IPS DF 6.9 (cell line): ENCODE measurements at regions not wholly inside any gene's neighbourhood (a gene's known extent, or its start where the extent isn't known, plus 50 kb on each side); places are given as distances from the start of the nearest gene placed in this dataset.

Experiments used
- DNase-seq: peaks from one replicate; pipeline ENCODE4 v3.0.0-alpha.2; 2013; ENCODE audit warnings: low read depth, low spot score
- H3K27ac ChIP-seq: one replicate; pipeline ENCODE4 v1.5.1; 2013; ENCODE audit warnings: low read length, control low read depth
- H3K27me3 ChIP-seq: 2 replicates; pipeline ENCODE4 v1.6.1; 2013; ENCODE audit warnings: mild to moderate bottlenecking, low read length; ENCODE audit not compliant: control insufficient read depth, insufficient read depth
- H3K36me3 ChIP-seq: 2 replicates; pipeline ENCODE4 v1.6.1; 2013; ENCODE audit warnings: low read length; ENCODE audit not compliant: control insufficient read depth, insufficient read depth
- H3K4me1 ChIP-seq: 2 replicates; pipeline ENCODE4 v1.6.1; 2013; ENCODE audit warnings: low read length; ENCODE audit not compliant: control insufficient read depth, insufficient read depth
- H3K4me3 ChIP-seq: 2 replicates; pipeline ENCODE4 v1.5.1; 2013; ENCODE audit warnings: mild to moderate bottlenecking, low read length
- H3K9me3 ChIP-seq: 2 replicates; pipeline ENCODE4 v1.6.1; 2013; ENCODE audit warnings: low read length, inconsistent platforms; ENCODE audit not compliant: control insufficient read depth, insufficient read depth
- WGBS: extraction: QIAGEN DNeasy Blood & Tissue Kit; methylation state at CpG from one replicate; pipeline ENCODE4 v1.1.7; 2013; ENCODE audit warnings: mixed read lengths, missing lambda C conversion rate; ENCODE audit not compliant: insufficient read length, insufficient coverage; 5-methylcytosine and 5-hydroxymethylcytosine counted together

GRCh38 chr4:18894928-18895327 is 873.4 kb upstream of the LCORL start:
- no CpG with 5 or more reads among the region's 2 CpGs for WGBS
- Histone ChIP-seq H3K4me3 (no peak overlapping the region), H3K4me1 (no peaks in the 10 kb centered on the region), H3K36me3 (no peaks in the 10 kb centered on the region), H3K27ac (no peak overlapping the region), H3K9me3 (no peaks in the 10 kb centered on the region), H3K27me3 (no peaks in the 10 kb centered on the region)
- DNase-seq: no peak

- H3K9me3 ChIP-seq: no peaks in the 10 kb centered on the region
- H3K4me1 ChIP-seq: no peaks in the 10 kb centered on the region
- DNase-seq: no peak
- H3K27me3 ChIP-seq: no peaks in the 10 kb centered on the region
- no CpG with 5 or more reads among the region's 3 CpGs for WGBS
- H3K36me3 ChIP-seq: no peaks in the 10 kb centered on the region
- no peak overlapping the region for H3K4me3 ChIP-seq
- H3K27ac ChIP-seq: no peak overlapping the region
Observed at GRCh38 chr4:18882468-18882867, 860.9 kb upstream of the LCORL start.

GRCh38 chr4:18881556-18881955 is 860.0 kb upstream of the LCORL start:
- no CpG with 5 or more reads among the region's 1 CpG for WGBS
- Histone ChIP-seq H3K27ac (no peak overlapping the region), H3K4me3 (no peak overlapping the region), H3K4me1 (no peaks in the 10 kb centered on the region), H3K27me3 (no peaks in the 10 kb centered on the region), H3K36me3 (no peaks in the 10 kb centered on the region), H3K9me3 (no peaks in the 10 kb centered on the region)
- no peak for DNase-seq

GRCh38 chr4:18880871-18881270 is 859.3 kb upstream of the LCORL start:
- no peak overlapping the region for H3K4me3 ChIP-seq
- H3K36me3 ChIP-seq: no peaks in the 10 kb centered on the region
- H3K27me3 ChIP-seq: no peaks in the 10 kb centered on the region
- no CpG with 5 or more reads among the region's 2 CpGs for WGBS
- no peak overlapping the region for H3K27ac ChIP-seq
- no peaks in the 10 kb centered on the region for H3K4me1 ChIP-seq
- H3K9me3 ChIP-seq: no peaks in the 10 kb centered on the region
- no peak for DNase-seq

- H3K9me3 ChIP-seq: no peaks in the 10 kb centered on the region
- no peak overlapping the region for H3K4me3 ChIP-seq
- DNase-seq: no peak
- no peak overlapping the region for H3K27ac ChIP-seq
- no CpG with 5 or more reads among the region's 1 CpG for WGBS
- no peaks in the 10 kb centered on the region for H3K27me3 ChIP-seq
- no peaks in the 10 kb centered on the region for H3K4me1 ChIP-seq
- no peaks in the 10 kb centered on the region for H3K36me3 ChIP-seq
Observed at GRCh38 chr4:18878561-18878960, 857.0 kb upstream of the LCORL start.

- no peak for DNase-seq
- H3K4me1 ChIP-seq: no peaks in the 10 kb centered on the region
- no peaks in the 10 kb centered on the region for H3K9me3 ChIP-seq
- no peak overlapping the region for H3K27ac ChIP-seq
- no peak overlapping the region for H3K4me3 ChIP-seq
- no peaks in the 10 kb centered on the region for H3K36me3 ChIP-seq
- no peaks in the 10 kb centered on the region for H3K27me3 ChIP-seq
- no CpG with 5 or more reads among the region's 1 CpG for WGBS
Observed at GRCh38 chr4:18869166-18869565, 847.6 kb upstream of the LCORL start.

- H3K27ac ChIP-seq: no peak overlapping the region
- no peak overlapping the region for H3K4me3 ChIP-seq
- no CpG with 5 or more reads among the region's 2 CpGs for WGBS
- no peaks in the 10 kb centered on the region for H3K27me3 ChIP-seq
- no peaks in the 10 kb centered on the region for H3K36me3 ChIP-seq
- H3K4me1 ChIP-seq: no peaks in the 10 kb centered on the region
- DNase-seq: no peak
- no peaks in the 10 kb centered on the region for H3K9me3 ChIP-seq
Observed at GRCh38 chr4:18860836-18861530, 839.4 kb upstream of the LCORL start.

GRCh38 chr4:18859468-18859867 is 837.9 kb upstream of the LCORL start:
- DNase-seq: no peak
- Histone ChIP-seq H3K27ac (no peak overlapping the region), H3K9me3 (no peaks in the 10 kb centered on the region), H3K27me3 (no peaks in the 10 kb centered on the region), H3K36me3 (no peaks in the 10 kb centered on the region), H3K4me1 (no peaks in the 10 kb centered on the region), H3K4me3 (no peak overlapping the region)
- no CpG with 5 or more reads among the region's 2 CpGs for WGBS

- no peak overlapping the region for H3K4me3 ChIP-seq
- H3K9me3 ChIP-seq: no peaks in the 10 kb centered on the region
- H3K4me1 ChIP-seq: no peaks in the 10 kb centered on the region
- H3K27me3 ChIP-seq: no peaks in the 10 kb centered on the region
- DNase-seq: no peak
- H3K27ac ChIP-seq: no peak overlapping the region
- no peaks in the 10 kb centered on the region for H3K36me3 ChIP-seq
- WGBS: no CpG with 5 or more reads among the region's 6 CpGs
Observed at GRCh38 chr4:18858229-18858922, 836.8 kb upstream of the LCORL start.

GRCh38 chr4:18850867-18851266 is 829.3 kb upstream of the LCORL start:
- Histone ChIP-seq H3K4me3 (no peak overlapping the region), H3K27me3 (no peaks in the 10 kb centered on the region), H3K27ac (no peak overlapping the region), H3K9me3 (no peaks in the 10 kb centered on the region), H3K36me3 (no peaks in the 10 kb centered on the region), H3K4me1 (no peaks in the 10 kb centered on the region)
- no peak for DNase-seq
- no CpG with 5 or more reads among the region's 2 CpGs for WGBS
